ENCODE measurements at regions not wholly inside any gene's neighbourhood (a gene's known extent, or its start where the extent isn't known, plus 50 kb on each side); places are given as distances from the start of the nearest gene placed in this dataset.

- no peak overlapping the region for H3K4ac ChIP-seq (ENCODE audit: low read depth, low read length)
- H2BK5ac ChIP-seq (ENCODE audit: low read length), result no peak overlapping the region
- H3K4me1 ChIP-seq (ENCODE audit: control insufficient read depth, low read depth, low read length), result no peaks in the 10 kb centered on the region
- no peak overlapping the region for H2BK120ac ChIP-seq (ENCODE audit: low read depth, low read length)
- no peak overlapping the region for H3K27ac ChIP-seq (ENCODE audit: low read depth, low read length)
- no peak overlapping the region for H4K5ac ChIP-seq (ENCODE audit: low read length)
- H3K4me3 ChIP-seq (ENCODE audit: low read length), result no peak overlapping the region
- no peaks in the 10 kb centered on the region for H3K79me1 ChIP-seq (ENCODE audit: low read length)
- no peak overlapping the region for H3K23ac ChIP-seq (ENCODE audit: low read length)
- H3K4me2 ChIP-seq (ENCODE audit: low read length), result no peak overlapping the region
- H3K27me3 ChIP-seq (ENCODE audit: insufficient read depth, low read length, poor library complexity), result no peaks in the 10 kb centered on the region
- H2AK5ac ChIP-seq (ENCODE audit: low read length), result no peak overlapping the region
- no peak overlapping the region for H4K8ac ChIP-seq (ENCODE audit: low read depth, low read length)
- DNase-seq, result no peak
- no peak overlapping the region for H3K9ac ChIP-seq (ENCODE audit: low read length)
- H3K36me3 ChIP-seq (ENCODE audit: control insufficient read depth, insufficient read depth, low read length), result no peaks in the 10 kb centered on the region
- no peak overlapping the region for H3K18ac ChIP-seq (ENCODE audit: low read length)
- no peak overlapping the region for H2BK15ac ChIP-seq (replicated peaks; ENCODE audit: low read depth)
- H3K56ac ChIP-seq (ENCODE audit: low read length), result no peak overlapping the region
- no peaks in the 10 kb centered on the region for H3K79me2 ChIP-seq (ENCODE audit: control insufficient read depth, insufficient read depth, low read length)
Observed at GRCh38 chr4:108567831-108568230, 52.5 kb upstream of the RPL34 start.

- H2BK15ac ChIP-seq (replicated peaks; ENCODE audit: low read depth), result no peak overlapping the region
- no peak overlapping the region for H3K23ac ChIP-seq (ENCODE audit: low read length)
- H3K27ac ChIP-seq (ENCODE audit: low read depth, low read length), result no peak overlapping the region
- H3K56ac ChIP-seq (ENCODE audit: low read length), result no peak overlapping the region
- no peak overlapping the region for H2AK5ac ChIP-seq (ENCODE audit: low read length)
- H3K36me3 ChIP-seq (ENCODE audit: control insufficient read depth, insufficient read depth, low read length), result no peaks in the 10 kb centered on the region
- H3K79me1 ChIP-seq (ENCODE audit: low read length), result no peaks in the 10 kb centered on the region
- H2BK5ac ChIP-seq (ENCODE audit: low read length), result no peak overlapping the region
- no peak overlapping the region for H3K4me2 ChIP-seq (ENCODE audit: low read length)
- no peak overlapping the region for H4K5ac ChIP-seq (ENCODE audit: low read length)
- H3K27me3 ChIP-seq (ENCODE audit: insufficient read depth, low read length, poor library complexity), result no peaks in the 10 kb centered on the region
- H3K4ac ChIP-seq (ENCODE audit: low read depth, low read length), result no peak overlapping the region
- H2BK120ac ChIP-seq (ENCODE audit: low read depth, low read length), result no peak overlapping the region
- H3K4me1 ChIP-seq (ENCODE audit: control insufficient read depth, low read depth, low read length), result no peaks in the 10 kb centered on the region
- DNase-seq, result no peak
- no peaks in the 10 kb centered on the region for H3K79me2 ChIP-seq (ENCODE audit: control insufficient read depth, insufficient read depth, low read length)
- H3K4me3 ChIP-seq (ENCODE audit: low read length), result no peak overlapping the region
- H3K18ac ChIP-seq (ENCODE audit: low read length), result no peak overlapping the region
- WGBS (ENCODE audit: extremely low coverage, insufficient coverage, low lambda C conversion rate), result no CpG with 5 or more reads among the region's 3 CpGs
- no peak overlapping the region for H3K9ac ChIP-seq (ENCODE audit: low read length)
- no peak overlapping the region for H4K8ac ChIP-seq (ENCODE audit: low read depth, low read length)
Observed at GRCh38 chr4:108561116-108561515, 59.3 kb upstream of the RPL34 start.

GRCh38 chr4:108560616-108561015 lies 59.8 kb upstream of the RPL34 start:
- Histone ChIP-seq H3K23ac (ENCODE audit: low read length) (no peak overlapping the region), H3K4me3 (ENCODE audit: low read length) (no peak overlapping the region), H4K5ac (ENCODE audit: low read length) (no peak overlapping the region), H3K27ac (ENCODE audit: low read depth, low read length) (no peak overlapping the region), H2BK15ac (replicated peaks; ENCODE audit: low read depth) (no peak overlapping the region), H3K56ac (ENCODE audit: low read length) (no peak overlapping the region), H3K79me1 (ENCODE audit: low read length) (no peaks in the 10 kb centered on the region), H3K9ac (ENCODE audit: low read length) (no peak overlapping the region), H2AK5ac (ENCODE audit: low read length) (no peak overlapping the region), H2BK120ac (ENCODE audit: low read depth, low read length) (no peak overlapping the region), H2BK5ac (ENCODE audit: low read length) (no peak overlapping the region), H3K36me3 (ENCODE audit: control insufficient read depth, insufficient read depth, low read length) (no peaks in the 10 kb centered on the region), H3K4ac (ENCODE audit: low read depth, low read length) (no peak overlapping the region), H3K18ac (ENCODE audit: low read length) (no peak overlapping the region), H3K79me2 (ENCODE audit: control insufficient read depth, insufficient read depth, low read length) (no peaks in the 10 kb centered on the region), H3K4me1 (ENCODE audit: control insufficient read depth, low read depth, low read length) (no peaks in the 10 kb centered on the region), H3K27me3 (ENCODE audit: insufficient read depth, low read length, poor library complexity) (no peaks in the 10 kb centered on the region), H3K4me2 (ENCODE audit: low read length) (no peak overlapping the region), H4K8ac (ENCODE audit: low read depth, low read length) (no peak overlapping the region)
- DNase-seq, result peak; percentile 27
- WGBS (ENCODE audit: extremely low coverage, insufficient coverage, low lambda C conversion rate), result no CpG with 5 or more reads among the region's 4 CpGs

- H3K9ac ChIP-seq (ENCODE audit: low read length), result no peak overlapping the region
- H3K4me1 ChIP-seq (ENCODE audit: control insufficient read depth, low read depth, low read length), result no peaks in the 10 kb centered on the region
- H3K79me1 ChIP-seq (ENCODE audit: low read length), result no peaks in the 10 kb centered on the region
- no peak overlapping the region for H3K18ac ChIP-seq (ENCODE audit: low read length)
- H3K4me2 ChIP-seq (ENCODE audit: low read length), result no peak overlapping the region
- H3K36me3 ChIP-seq (ENCODE audit: control insufficient read depth, insufficient read depth, low read length), result no peaks in the 10 kb centered on the region
- no peak overlapping the region for H3K56ac ChIP-seq (ENCODE audit: low read length)
- no peaks in the 10 kb centered on the region for H3K27me3 ChIP-seq (ENCODE audit: insufficient read depth, low read length, poor library complexity)
- no peak overlapping the region for H3K27ac ChIP-seq (ENCODE audit: low read depth, low read length)
- H2BK5ac ChIP-seq (ENCODE audit: low read length), result no peak overlapping the region
- H2AK5ac ChIP-seq (ENCODE audit: low read length), result no peak overlapping the region
- no peak overlapping the region for H2BK15ac ChIP-seq (replicated peaks; ENCODE audit: low read depth)
- no peak for DNase-seq
- H3K4ac ChIP-seq (ENCODE audit: low read depth, low read length), result no peak overlapping the region
- no peak overlapping the region for H4K8ac ChIP-seq (ENCODE audit: low read depth, low read length)
- no peak overlapping the region for H2BK120ac ChIP-seq (ENCODE audit: low read depth, low read length)
- H3K79me2 ChIP-seq (ENCODE audit: control insufficient read depth, insufficient read depth, low read length), result no peaks in the 10 kb centered on the region
- H3K23ac ChIP-seq (ENCODE audit: low read length), result no peak overlapping the region
- no CpG with 5 or more reads among the region's 3 CpGs for WGBS (ENCODE audit: extremely low coverage, insufficient coverage, low lambda C conversion rate)
- H3K4me3 ChIP-seq (ENCODE audit: low read length), result no peak overlapping the region
- no peak overlapping the region for H4K5ac ChIP-seq (ENCODE audit: low read length)
Observed at GRCh38 chr4:108559911-108560310, 60.5 kb upstream of the RPL34 start.

GRCh38 chr4:108559068-108559793 lies 61.1 kb upstream of the RPL34 start:
- H3K23ac ChIP-seq (ENCODE audit: low read length), result no peak overlapping the region
- no peaks in the 10 kb centered on the region for H3K79me2 ChIP-seq (ENCODE audit: control insufficient read depth, insufficient read depth, low read length)
- H3K79me1 ChIP-seq (ENCODE audit: low read length), result no peaks in the 10 kb centered on the region
- DNase-seq, result no peak
- H3K27ac ChIP-seq (ENCODE audit: low read depth, low read length), result no peak overlapping the region
- H3K18ac ChIP-seq (ENCODE audit: low read length), result no peak overlapping the region
- H3K36me3 ChIP-seq (ENCODE audit: control insufficient read depth, insufficient read depth, low read length), result no peaks in the 10 kb centered on the region
- no peak overlapping the region for H3K9ac ChIP-seq (ENCODE audit: low read length)
- no peaks in the 10 kb centered on the region for H3K27me3 ChIP-seq (ENCODE audit: insufficient read depth, low read length, poor library complexity)
- H3K4me3 ChIP-seq (ENCODE audit: low read length), result no peak overlapping the region
- H3K4ac ChIP-seq (ENCODE audit: low read depth, low read length), result no peak overlapping the region
- no peaks in the 10 kb centered on the region for H3K4me1 ChIP-seq (ENCODE audit: control insufficient read depth, low read depth, low read length)
- WGBS (ENCODE audit: extremely low coverage, insufficient coverage, low lambda C conversion rate), result no CpG with 5 or more reads among the region's 7 CpGs
- H4K8ac ChIP-seq (ENCODE audit: low read depth, low read length), result no peak overlapping the region
- H2AK5ac ChIP-seq (ENCODE audit: low read length), result no peak overlapping the region
- H2BK5ac ChIP-seq (ENCODE audit: low read length), result no peak overlapping the region
- H3K4me2 ChIP-seq (ENCODE audit: low read length), result no peak overlapping the region
- no peak overlapping the region for H2BK15ac ChIP-seq (replicated peaks; ENCODE audit: low read depth)
- H2BK120ac ChIP-seq (ENCODE audit: low read depth, low read length), result no peak overlapping the region
- H3K56ac ChIP-seq (ENCODE audit: low read length), result no peak overlapping the region
- no peak overlapping the region for H4K5ac ChIP-seq (ENCODE audit: low read length)

GRCh38 chr4:108556588-108557200 lies 63.7 kb upstream of the RPL34 start:
- no peak overlapping the region for H2BK120ac ChIP-seq (ENCODE audit: low read depth, low read length)
- no peak overlapping the region for H3K23ac ChIP-seq (ENCODE audit: low read length)
- no peak overlapping the region for H2BK5ac ChIP-seq (ENCODE audit: low read length)
- H3K79me2 ChIP-seq (ENCODE audit: control insufficient read depth, insufficient read depth, low read length), result no peaks in the 10 kb centered on the region
- H2AK5ac ChIP-seq (ENCODE audit: low read length), result no peak overlapping the region
- no peaks in the 10 kb centered on the region for H3K79me1 ChIP-seq (ENCODE audit: low read length)
- no peak overlapping the region for H2BK15ac ChIP-seq (replicated peaks; ENCODE audit: low read depth)
- H3K4me1 ChIP-seq (ENCODE audit: control insufficient read depth, low read depth, low read length), result no peaks in the 10 kb centered on the region
- H3K9ac ChIP-seq (ENCODE audit: low read length), result no peak overlapping the region
- H3K56ac ChIP-seq (ENCODE audit: low read length), result no peak overlapping the region
- H3K27ac ChIP-seq (ENCODE audit: low read depth, low read length), result no peak overlapping the region
- H3K4me3 ChIP-seq (ENCODE audit: low read length), result no peak overlapping the region
- H4K5ac ChIP-seq (ENCODE audit: low read length), result no peak overlapping the region
- H3K18ac ChIP-seq (ENCODE audit: low read length), result no peak overlapping the region
- no peak overlapping the region for H3K4ac ChIP-seq (ENCODE audit: low read depth, low read length)
- no peak overlapping the region for H3K4me2 ChIP-seq (ENCODE audit: low read length)
- no peak for DNase-seq
- no peaks in the 10 kb centered on the region for H3K27me3 ChIP-seq (ENCODE audit: insufficient read depth, low read length, poor library complexity)
- no CpG with 5 or more reads among the region's 5 CpGs for WGBS (ENCODE audit: extremely low coverage, insufficient coverage, low lambda C conversion rate)
- no peak overlapping the region for H4K8ac ChIP-seq (ENCODE audit: low read depth, low read length)
- H3K36me3 ChIP-seq (ENCODE audit: control insufficient read depth, insufficient read depth, low read length), result no peaks in the 10 kb centered on the region
